OCI-M2 (cell line): ENCODE measurements at regions not wholly inside any gene's neighbourhood (a gene's known extent, or its start where the extent isn't known, plus 50 kb on each side); places are given as distances from the start of the nearest gene placed in this dataset.
"Not testable (repeated sequence)": the region's sequence is repeated elsewhere in the genome, so short reads cannot be mapped to it uniquely, and the experiment has no call there.

Experiments
- DNase-seq: peaks from one replicate; lab custom pipeline; 2025; ENCODE audit not compliant: unreplicated experiment; lab: John Stamatoyannopoulos, UW

GRCh38 chr22:25348996-25349395 lies 129.6 kb downstream of the CRYBB2 start:
- DNase-seq = not testable (repeated sequence)

GRCh38 chr22:25350551-25350971 lies 131.1 kb downstream of the CRYBB2 start:
- no peak for DNase-seq

GRCh38 chr22:25351631-25352293 lies 132.3 kb downstream of the CRYBB2 start:
- no peak for DNase-seq

- no peak for DNase-seq
Observed at GRCh38 chr22:25352294-25352680, 132.8 kb downstream of the CRYBB2 start.

GRCh38 chr22:25353516-25354445 lies 134.3 kb downstream of the CRYBB2 start:
- no peak for DNase-seq

- DNase-seq = no peak
Observed at GRCh38 chr22:25354456-25354855, 135.0 kb downstream of the CRYBB2 start.

GRCh38 chr22:25357132-25357455 lies 137.7 kb downstream of the CRYBB2 start:
- no peak for DNase-seq

GRCh38 chr22:25357606-25358420 lies 138.4 kb downstream of the CRYBB2 start:
- no peak for DNase-seq

GRCh38 chr22:25358421-25359170 lies 139.2 kb downstream of the CRYBB2 start:
- no peak for DNase-seq

GRCh38 chr22:25359601-25360261 lies 140.3 kb downstream of the CRYBB2 start:
- DNase-seq = no peak

- no peak for DNase-seq
Observed at GRCh38 chr22:25360411-25360810, 141.0 kb downstream of the CRYBB2 start.

GRCh38 chr22:25360891-25361645 lies 141.6 kb downstream of the CRYBB2 start:
- no peak for DNase-seq

- DNase-seq = no peak
Observed at GRCh38 chr22:25361899-25362214, 142.4 kb downstream of the CRYBB2 start.

- DNase-seq = no peak
Observed at GRCh38 chr22:25362215-25362882, 142.9 kb downstream of the CRYBB2 start.

- no peak for DNase-seq
Observed at GRCh38 chr22:25362883-25363240, 143.4 kb downstream of the CRYBB2 start.

GRCh38 chr22:25363474-25363873 lies 144.0 kb downstream of the CRYBB2 start:
- no peak for DNase-seq

- DNase-seq = no peak
Observed at GRCh38 chr22:25364281-25364680, 144.8 kb downstream of the CRYBB2 start.

GRCh38 chr22:25364736-25365241 lies 145.3 kb downstream of the CRYBB2 start:
- no peak for DNase-seq
